MM.1S (cell line): ENCODE measurements at regions not wholly inside any gene's neighbourhood (a gene's known extent, or its start where the extent isn't known, plus 50 kb on each side); places are given as distances from the start of the nearest gene placed in this dataset.

Source experiments
- EZH2 ChIP-seq: fragments of 300-600 bp; sonication (generic); optimal IDR thresholded peaks from 2 replicates; pipeline ENCODE3; 2017; ENCODE audit warnings: low read depth, mild to moderate bottlenecking, antibody characterized with exemption, low read length, mixed read lengths
- EZH2phosphoT487 ChIP-seq: fragments of 300-600 bp; sonication (generic); IDR thresholded peaks from 2 replicates; pipeline ENCODE4 v1.6.1; 2018; ENCODE audit warnings: antibody characterized with exemption, low read length
- TF ChIP-seq, protein P1 (sequence below): fragments of 300-600 bp; sonication (generic); IDR thresholded peaks from 2 replicates; pipeline ENCODE4 v1.5.1; 2016; ENCODE audit warnings: antibody characterized with exemption, low read length, mixed read lengths

DNA sequence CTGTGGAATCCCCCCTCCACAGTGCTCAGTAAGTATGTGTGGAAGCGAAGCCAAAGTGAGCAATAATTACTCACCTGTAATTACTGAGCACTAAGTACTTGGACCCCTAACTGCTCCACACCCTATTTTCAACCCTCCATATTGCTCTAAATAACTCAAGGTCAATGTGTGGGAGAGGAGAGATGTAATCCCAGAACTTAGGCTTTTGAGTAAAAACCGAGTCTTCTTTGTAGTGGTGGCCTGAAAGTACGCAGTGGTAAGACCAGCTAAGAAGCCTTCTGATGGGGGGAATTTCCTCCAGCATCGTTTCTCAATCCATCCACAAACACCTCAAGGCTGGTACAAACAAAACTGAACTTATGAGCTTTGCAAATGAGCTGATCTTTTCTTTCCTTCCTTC lies 551.6 kb downstream of the ZEB2 start:
- TF ChIP-seq, protein P1, sequence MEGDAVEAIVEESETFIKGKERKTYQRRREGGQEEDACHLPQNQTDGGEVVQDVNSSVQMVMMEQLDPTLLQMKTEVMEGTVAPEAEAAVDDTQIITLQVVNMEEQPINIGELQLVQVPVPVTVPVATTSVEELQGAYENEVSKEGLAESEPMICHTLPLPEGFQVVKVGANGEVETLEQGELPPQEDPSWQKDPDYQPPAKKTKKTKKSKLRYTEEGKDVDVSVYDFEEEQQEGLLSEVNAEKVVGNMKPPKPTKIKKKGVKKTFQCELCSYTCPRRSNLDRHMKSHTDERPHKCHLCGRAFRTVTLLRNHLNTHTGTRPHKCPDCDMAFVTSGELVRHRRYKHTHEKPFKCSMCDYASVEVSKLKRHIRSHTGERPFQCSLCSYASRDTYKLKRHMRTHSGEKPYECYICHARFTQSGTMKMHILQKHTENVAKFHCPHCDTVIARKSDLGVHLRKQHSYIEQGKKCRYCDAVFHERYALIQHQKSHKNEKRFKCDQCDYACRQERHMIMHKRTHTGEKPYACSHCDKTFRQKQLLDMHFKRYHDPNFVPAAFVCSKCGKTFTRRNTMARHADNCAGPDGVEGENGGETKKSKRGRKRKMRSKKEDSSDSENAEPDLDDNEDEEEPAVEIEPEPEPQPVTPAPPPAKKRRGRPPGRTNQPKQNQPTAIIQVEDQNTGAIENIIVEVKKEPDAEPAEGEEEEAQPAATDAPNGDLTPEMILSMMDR = no peak
- TF ChIP-seq EZH2phosphoT487 (no peak), EZH2 (no peak)
